Ishikawa (cell line): ENCODE measurements at regions not wholly inside any gene's neighbourhood (a gene's known extent, or its start where the extent isn't known, plus 50 kb on each side); places are given as distances from the start of the nearest gene placed in this dataset.

Source experiments
- CEBPB ChIP-seq: IDR thresholded peaks from 2 replicates; pipeline ENCODE4 v1.6.1; 2012
- CREB1 ChIP-seq: IDR thresholded peaks from 2 replicates; pipeline ENCODE4 v1.6.1; 2012; ENCODE audit warnings: low read depth
- EGR1 ChIP-seq: IDR thresholded peaks from 2 replicates; pipeline ENCODE4 v1.6.1; 2012
- EP300 ChIP-seq: IDR thresholded peaks from 2 replicates; pipeline ENCODE4 v1.6.1; 2012; ENCODE audit warnings: borderline replicate concordance
- FOXM1 ChIP-seq: IDR thresholded peaks from 2 replicates; pipeline ENCODE4 v1.6.1; 2012; ENCODE audit warnings: low read depth, borderline replicate concordance
- MAX ChIP-seq: IDR thresholded peaks from 2 replicates; pipeline ENCODE4 v1.6.1; 2012
- NFIC ChIP-seq: IDR thresholded peaks from 2 replicates; pipeline ENCODE4 v1.6.1; 2012
- RAD21 ChIP-seq: IDR thresholded peaks from 2 replicates; pipeline ENCODE4 v1.6.1; 2012; ENCODE audit warnings: low read depth
- REST ChIP-seq: IDR thresholded peaks from 2 replicates; pipeline ENCODE4 v1.6.1; 2012; ENCODE audit warnings: low read depth, mild to moderate bottlenecking
- TAF1 ChIP-seq: IDR thresholded peaks from 2 replicates; pipeline ENCODE4 v1.6.1; 2012; ENCODE audit warnings: low read depth, mild to moderate bottlenecking
- TCF12 ChIP-seq: IDR thresholded peaks from 2 replicates; pipeline ENCODE4 v1.6.1; 2012; ENCODE audit warnings: low read depth
- TEAD4 ChIP-seq: IDR thresholded peaks from 2 replicates; pipeline ENCODE4 v1.6.1; 2012
- USF1 ChIP-seq: IDR thresholded peaks from 2 replicates; pipeline ENCODE4 v1.6.1; 2012
- YY1 ChIP-seq: IDR thresholded peaks from 2 replicates; pipeline ENCODE4 v1.6.1; 2012; ENCODE audit warnings: low read depth
- ZBTB7A ChIP-seq: IDR thresholded peaks from 2 replicates; pipeline ENCODE4 v1.6.1; 2012; ENCODE audit warnings: low read depth

- TF ChIP-seq USF1 (no peak), ZBTB7A (no peak), TEAD4 (no peak), TAF1 (no peak), TCF12 (no peak), CREB1 (no peak), CEBPB (no peak), RAD21 (no peak), YY1 (no peak), FOXM1 (no peak), NFIC (no peak), EP300 (no peak), MAX (no peak), REST (no peak), EGR1 (no peak)
Observed at GRCh38 chr20:26308961-26309360, 612.3 kb upstream of the ZNF337 start.

GRCh38 chr20:26295006-26295405, 598.4 kb upstream of the ZNF337 start:
- TF ChIP-seq RAD21 = no peak
- TF ChIP-seq CEBPB = no peak
- TF ChIP-seq TCF12 = no peak
- TF ChIP-seq EGR1 = no peak

- TF ChIP-seq MAX = no peak
- no peak for TF ChIP-seq TEAD4
- no peak for TF ChIP-seq EGR1
- TF ChIP-seq CREB1 = no peak
- no peak for TF ChIP-seq TCF12
- TF ChIP-seq CEBPB = no peak
- TF ChIP-seq YY1 = no peak
- no peak for TF ChIP-seq USF1
- TF ChIP-seq REST = no peak
- TF ChIP-seq TAF1 = no peak
- no peak for TF ChIP-seq FOXM1
- no peak for TF ChIP-seq ZBTB7A
- TF ChIP-seq EP300 = no peak
- no peak for TF ChIP-seq RAD21
- TF ChIP-seq NFIC = no peak
Observed at GRCh38 chr20:26279238-26279637, 582.6 kb upstream of the ZNF337 start.

GRCh38 chr20:26277339-26277738, 580.7 kb upstream of the ZNF337 start:
- no peak for TF ChIP-seq USF1
- no peak for TF ChIP-seq CREB1
- TF ChIP-seq ZBTB7A = no peak
- TF ChIP-seq CEBPB = no peak

GRCh38 chr20:26276554-26277210, 580.0 kb upstream of the ZNF337 start:
- TF ChIP-seq EGR1 (no peak), NFIC (no peak), TCF12 (no peak), TAF1 (no peak), CEBPB (no peak), CREB1 (no peak), MAX (no peak), YY1 (no peak), USF1 (no peak), ZBTB7A (no peak), RAD21 (no peak), FOXM1 (no peak), EP300 (no peak), TEAD4 (no peak), REST (no peak)
